Activated CD8-positive, alpha-beta memory T cell treated with anti-CD3 and anti-CD28 coated beads, Interleukin-2, amount 10 ng/mL, durations not matched to agents 7 days and 5 days (primary cell): ENCODE measurements at regions not wholly inside any gene's neighbourhood (a gene's known extent, or its start where the extent isn't known, plus 50 kb on each side); places are given as distances from the start of the nearest gene placed in this dataset.
"Not testable (repeated sequence)": the region's sequence is repeated elsewhere in the genome, so short reads cannot be mapped to it uniquely, and the experiment has no call there.

Experiments
- ATAC-seq: fragments of 150-1000 bp; cut with Tn5 transposase; one replicate; pipeline ENCODE4 v1.10.0; 2021; ENCODE audit warnings: moderate library complexity
- CTCF ChIA-PET: fragments of 350-600 bp; sonication (Branson Sonifier 250); formaldehyde crosslinking; loops from one replicate; lab custom pipeline; 2021; ENCODE audit warnings: antibody characterized with exemption; lab: Charles Lee
- DNase-seq: peaks from one replicate; pipeline ENCODE4 v3.0.0-alpha.2; 2020
- H3K27ac Mint-ChIP-seq: one replicate; pipeline ENCODE4 v1.8.0; 2021; ENCODE audit warnings: mild to moderate bottlenecking, mixed read lengths
- H3K27me3 Mint-ChIP-seq: one replicate; pipeline ENCODE4 v1.8.0; 2021; ENCODE audit warnings: mixed read lengths
- H3K36me3 Mint-ChIP-seq: one replicate; pipeline ENCODE4 v1.8.0; 2021; ENCODE audit warnings: mild to moderate bottlenecking, mixed read lengths
- H3K4me1 Mint-ChIP-seq: one replicate; pipeline ENCODE4 v1.8.0; 2021; ENCODE audit warnings: mixed read lengths
- H3K4me3 Mint-ChIP-seq: one replicate; pipeline ENCODE4 v1.8.0; 2021; ENCODE audit warnings: mild to moderate bottlenecking, moderate library complexity, mixed read lengths
- H3K9me3 Mint-ChIP-seq: one replicate; pipeline ENCODE4 v1.8.0; 2022; ENCODE audit warnings: low read depth, mixed read lengths

- Mint-ChIP-seq H3K4me3 (no peak overlapping the region), H3K4me1 (no peaks in the 10 kb centered on the region), H3K36me3 (no peaks in the 10 kb centered on the region), H3K27me3 (no peaks in the 10 kb centered on the region), H3K9me3 (no peaks in the 10 kb centered on the region), H3K27ac (no peak overlapping the region)
- DNase-seq = no peak
- CTCF ChIA-PET = no interaction called here
- no peak for ATAC-seq
These were observed 1671.2 kb downstream of the OLFM4 start for GRCh38 chr13:54699831-54700230.

- H3K36me3 Mint-ChIP-seq = no peaks in the 10 kb centered on the region
- CTCF ChIA-PET = no interaction called here
- H3K9me3 Mint-ChIP-seq = peaks cover 3% of the 10 kb centered on the region
- H3K27me3 Mint-ChIP-seq = no peaks in the 10 kb centered on the region
- H3K27ac Mint-ChIP-seq = no peak overlapping the region
- no peak overlapping the region for H3K4me3 Mint-ChIP-seq
- ATAC-seq (no peak), DNase-seq (no peak)
- H3K4me1 Mint-ChIP-seq = no peaks in the 10 kb centered on the region
These were observed 1677.1 kb downstream of the OLFM4 start for GRCh38 chr13:54705738-54706137.

GRCh38 chr13:54706336-54706735 is 1677.7 kb downstream of the OLFM4 start:
- Mint-ChIP-seq H3K4me3 (no peak overlapping the region), H3K9me3 (peaks cover 3% of the 10 kb centered on the region), H3K36me3 (no peaks in the 10 kb centered on the region), H3K27ac (no peak overlapping the region), H3K27me3 (no peaks in the 10 kb centered on the region), H3K4me1 (no peaks in the 10 kb centered on the region)
- DNase-seq = no peak
- CTCF ChIA-PET = no interaction called here
- ATAC-seq = no peak

GRCh38 chr13:54709546-54709945 is 1680.9 kb downstream of the OLFM4 start:
- ATAC-seq (no peak), DNase-seq (no peak)
- CTCF ChIA-PET = no interaction called here
- no peaks in the 10 kb centered on the region for H3K4me1 Mint-ChIP-seq
- no peak overlapping the region for H3K4me3 Mint-ChIP-seq
- no peaks in the 10 kb centered on the region for H3K27me3 Mint-ChIP-seq
- no peak overlapping the region for H3K27ac Mint-ChIP-seq
- peaks cover 5% of the 10 kb centered on the region for H3K9me3 Mint-ChIP-seq
- no peaks in the 10 kb centered on the region for H3K36me3 Mint-ChIP-seq

- H3K4me1 Mint-ChIP-seq = no peaks in the 10 kb centered on the region
- no peak overlapping the region for H3K27ac Mint-ChIP-seq
- H3K27me3 Mint-ChIP-seq = no peaks in the 10 kb centered on the region
- H3K9me3 Mint-ChIP-seq = peaks cover 26% of the 10 kb centered on the region
- H3K36me3 Mint-ChIP-seq = no peaks in the 10 kb centered on the region
- ATAC-seq = no peak
- DNase-seq = no peak
- H3K4me3 Mint-ChIP-seq = no peak overlapping the region
- CTCF ChIA-PET = no interaction called here
These were observed 1705.0 kb downstream of the OLFM4 start for GRCh38 chr13:54733639-54734038.

GRCh38 chr13:54737211-54737610 is 1708.6 kb downstream of the OLFM4 start:
- peaks cover 18% of the 10 kb centered on the region for H3K9me3 Mint-ChIP-seq
- H3K27me3 Mint-ChIP-seq, H3K36me3 Mint-ChIP-seq, CTCF ChIA-PET, H3K4me1 Mint-ChIP-seq, H3K27ac Mint-ChIP-seq, DNase-seq, ATAC-seq, H3K4me3 Mint-ChIP-seq: not testable (repeated sequence)

GRCh38 chr13:54742984-54743383 is 1714.4 kb downstream of the OLFM4 start:
- Mint-ChIP-seq H3K9me3 (peaks cover 3% of the 10 kb centered on the region), H3K4me1 (no peaks in the 10 kb centered on the region), H3K27me3 (no peaks in the 10 kb centered on the region), H3K4me3 (no peak overlapping the region), H3K36me3 (no peaks in the 10 kb centered on the region), H3K27ac (no peak overlapping the region)
- CTCF ChIA-PET = no interaction called here
- ATAC-seq (no peak), DNase-seq (no peak)

GRCh38 chr13:54744747-54745146 is 1716.1 kb downstream of the OLFM4 start:
- no peak overlapping the region for H3K27ac Mint-ChIP-seq
- no peaks in the 10 kb centered on the region for H3K4me1 Mint-ChIP-seq
- CTCF ChIA-PET = no interaction called here
- no peaks in the 10 kb centered on the region for H3K27me3 Mint-ChIP-seq
- no peak overlapping the region for H3K4me3 Mint-ChIP-seq
- H3K9me3 Mint-ChIP-seq = no peaks in the 10 kb centered on the region
- no peak for DNase-seq
- H3K36me3 Mint-ChIP-seq = no peaks in the 10 kb centered on the region
- no peak for ATAC-seq

- CTCF ChIA-PET = no interaction called here
- ATAC-seq = no peak
- no peak overlapping the region for H3K4me3 Mint-ChIP-seq
These were observed 1721.9 kb downstream of the OLFM4 start for GRCh38 chr13:54750521-54750920.

GRCh38 chr13:54758795-54759194 is 1730.2 kb downstream of the OLFM4 start:
- Mint-ChIP-seq H3K9me3 (peaks cover 9% of the 10 kb centered on the region), H3K4me3 (no peak overlapping the region), H3K27ac (no peak overlapping the region), H3K36me3 (no peaks in the 10 kb centered on the region), H3K27me3 (no peaks in the 10 kb centered on the region), H3K4me1 (no peaks in the 10 kb centered on the region)
- ATAC-seq (no peak), DNase-seq (no peak)
- CTCF ChIA-PET = no interaction called here

More at GRCh38 chr13:54750521-54750920, 1721.9 kb downstream of the OLFM4 start:
- no peaks in the 10 kb centered on the region for H3K36me3 Mint-ChIP-seq
- H3K27me3 Mint-ChIP-seq = no peaks in the 10 kb centered on the region
- no peak overlapping the region for H3K27ac Mint-ChIP-seq
- no peak for DNase-seq
- H3K4me1 Mint-ChIP-seq = no peaks in the 10 kb centered on the region
- no peaks in the 10 kb centered on the region for H3K9me3 Mint-ChIP-seq

GRCh38 chr13:54768214-54768613 is 1739.6 kb downstream of the OLFM4 start:
- CTCF ChIA-PET = no interaction called here
- no peak overlapping the region for H3K27ac Mint-ChIP-seq
- H3K27me3 Mint-ChIP-seq = no peaks in the 10 kb centered on the region
- DNase-seq = no peak
- H3K4me3 Mint-ChIP-seq = no peak overlapping the region
- no peak for ATAC-seq
- peaks cover 5% of the 10 kb centered on the region for H3K9me3 Mint-ChIP-seq
- H3K36me3 Mint-ChIP-seq = no peaks in the 10 kb centered on the region
- no peaks in the 10 kb centered on the region for H3K4me1 Mint-ChIP-seq

- ATAC-seq (no peak), DNase-seq (no peak)
- no peaks in the 10 kb centered on the region for H3K36me3 Mint-ChIP-seq
- CTCF ChIA-PET = no interaction called here
- H3K27ac Mint-ChIP-seq = no peak overlapping the region
- H3K27me3 Mint-ChIP-seq = no peaks in the 10 kb centered on the region
- no peaks in the 10 kb centered on the region for H3K4me1 Mint-ChIP-seq
- H3K9me3 Mint-ChIP-seq = peaks cover 8% of the 10 kb centered on the region
- no peak overlapping the region for H3K4me3 Mint-ChIP-seq
These were observed 1747.0 kb downstream of the OLFM4 start for GRCh38 chr13:54775501-54776191.

- Mint-ChIP-seq H3K27me3 (no peaks in the 10 kb centered on the region), H3K4me1 (no peaks in the 10 kb centered on the region)
These were observed 1759.1 kb downstream of the OLFM4 start for GRCh38 chr13:54787754-54788153.

GRCh38 chr13:54799621-54800226 is 1771.1 kb downstream of the OLFM4 start:
- no peak overlapping the region for H3K27ac Mint-ChIP-seq
- CTCF ChIA-PET = no interaction called here

More at GRCh38 chr13:54787754-54788153, 1759.1 kb downstream of the OLFM4 start:
- DNase-seq = no peak
- Mint-ChIP-seq H3K27ac (no peak overlapping the region), H3K36me3 (no peaks in the 10 kb centered on the region), H3K9me3 (peaks cover 4% of the 10 kb centered on the region), H3K4me3 (no peak overlapping the region)
- no peak for ATAC-seq
- CTCF ChIA-PET = no interaction called here

More at GRCh38 chr13:54799621-54800226, 1771.1 kb downstream of the OLFM4 start:
- ATAC-seq (no peak), DNase-seq (no peak)
- Mint-ChIP-seq H3K4me1 (no peaks in the 10 kb centered on the region), H3K36me3 (no peaks in the 10 kb centered on the region), H3K9me3 (peaks cover 12% of the 10 kb centered on the region), H3K4me3 (no peak overlapping the region), H3K27me3 (no peaks in the 10 kb centered on the region)
